Endothelial cell of umbilical vein (primary cell): ENCODE measurements at regions not wholly inside any gene's neighbourhood (a gene's known extent, or its start where the extent isn't known, plus 50 kb on each side); places are given as distances from the start of the nearest gene placed in this dataset.

Experiments used
- BruUV-seq: library from RNA; stranded (reverse); fragments of 400-500 nt; replicated peaks from 2 replicates; lab custom pipeline; 2021; lab: Mats Ljungman, UMichigan
- CTCF ChIA-PET: fragments of 300-600, 350-600 bp; sonication (Branson Sonifier 250); formaldehyde crosslinking; loops from one replicate; lab custom pipeline; 2021; ENCODE audit warnings: antibody characterized with exemption, inconsistent platforms; lab: Charles Lee
- POLR2A ChIA-PET: fragments of 300-600, 350-600 bp; sonication (Branson Sonifier 250); formaldehyde crosslinking; loops from one replicate; lab custom pipeline; 2021; ENCODE audit warnings: antibody characterized with exemption, inconsistent platforms; lab: Charles Lee
- DNase-seq: peaks from one replicate; pipeline ENCODE4 v3.0.0-alpha.2; 2011; ENCODE audit warnings: low read depth, low spot score
- FAIRE-seq: peaks from 2 replicates; lab custom pipeline; 2011; peaks lifted over from hg19 to GRCh38; lab: Jason Lieb, UNC
- H2AFZ ChIP-seq: 2 replicates; pipeline ENCODE4 v1.6.0; 2012; ENCODE audit warnings: low read depth, low read length, control low read depth, inconsistent platforms
- H3K27ac ChIP-seq: 2 replicates; pipeline ENCODE4 v1.5.1; 2011; ENCODE audit warnings: low read depth, mild to moderate bottlenecking, control low read depth, low read length, moderate library complexity; ENCODE audit not compliant: insufficient read depth
- H3K27me3 ChIP-seq, 2 experiments: 2 replicates each; pipeline versions ENCODE4 v1.6.0 to v1.6.1; 2011; ENCODE audit warnings: low read length in 2 of 2, mixed read lengths in 1 of 2; ENCODE audit not compliant: control insufficient read depth in 2 of 2, insufficient read depth in 2 of 2
- H3K36me3 ChIP-seq, 2 experiments: 2 replicates in 1 of 2; 3 replicates in 1 of 2; pipeline ENCODE4 v1.5.1; 2011; ENCODE audit warnings: low read length in 2 of 2, mild to moderate bottlenecking in 1 of 2, moderate library complexity in 1 of 2; ENCODE audit not compliant: control insufficient read depth in 2 of 2, insufficient read depth in 2 of 2; ENCODE audit errors: extremely low read depth in 1 of 2
- H3K4me1 ChIP-seq: 3 replicates; pipeline ENCODE4 v1.5.1; 2011; ENCODE audit warnings: mild to moderate bottlenecking, low read length; ENCODE audit not compliant: control insufficient read depth, insufficient read depth; ENCODE audit errors: extremely low read depth
- H3K4me2 ChIP-seq: 2 replicates; pipeline ENCODE4 v1.6.1; 2011; ENCODE audit warnings: low read length, control low read depth, mixed read lengths; ENCODE audit not compliant: insufficient read depth
- H3K4me3 ChIP-seq, 3 experiments: fragments of 200-600 bp in 1 of 3; sonication (generic), shearing (Covaris generic) in 1 of 3; replicated peaks in 1 of 3; 2 replicates each; pipeline ENCODE4 v1.5.1; 2011 to 2016; ENCODE audit warnings: control low read depth in 3 of 3, low read length in 3 of 3, mild to moderate bottlenecking in 2 of 3, inconsistent platforms in 1 of 3, low read depth in 1 of 3, moderate library complexity in 1 of 3; ENCODE audit not compliant: insufficient read depth in 1 of 3
- H3K79me2 ChIP-seq: 2 replicates; pipeline ENCODE4 v1.6.0; 2012; ENCODE audit warnings: low read length, inconsistent platforms; ENCODE audit not compliant: control insufficient read depth, insufficient read depth
- H3K9ac ChIP-seq: replicated peaks from 2 replicates; pipeline ENCODE3; 2011; ENCODE audit warnings: low read length, control low read depth; ENCODE audit not compliant: insufficient read depth; ENCODE audit errors: extremely low read depth
- H3K9me1 ChIP-seq: replicated peaks from 3 replicates; pipeline ENCODE4 v1.6.0; 2011; ENCODE audit warnings: mild to moderate bottlenecking, low read length; ENCODE audit not compliant: control insufficient read depth, insufficient read depth; ENCODE audit errors: extremely low read depth
- H3K9me3 ChIP-seq: replicated peaks from 2 replicates; pipeline ENCODE4 v1.5.1; 2012; ENCODE audit warnings: low read length, inconsistent platforms; ENCODE audit not compliant: control insufficient read depth, insufficient read depth
- H4K20me1 ChIP-seq: replicated peaks from 2 replicates; pipeline ENCODE3; 2011; ENCODE audit warnings: mild to moderate bottlenecking, low read length; ENCODE audit not compliant: control insufficient read depth, insufficient read depth; ENCODE audit errors: extremely low read depth
- EZH2 ChIP-seq: IDR thresholded peaks from 2 replicates; pipeline ENCODE4 v1.6.1; 2012; ENCODE audit warnings: borderline replicate concordance, low read depth, mild to moderate bottlenecking, moderate library complexity, low read length, inconsistent platforms; ENCODE audit not compliant: severe bottlenecking
- FOS ChIP-seq: IDR thresholded peaks from 2 replicates; pipeline ENCODE4 v1.6.1; 2011; ENCODE audit warnings: mild to moderate bottlenecking, low read length, moderate library complexity, borderline replicate concordance; ENCODE audit not compliant: insufficient read depth
- JUN ChIP-seq: IDR thresholded peaks from 2 replicates; pipeline ENCODE4 v1.6.1; 2011; ENCODE audit warnings: borderline replicate concordance, low read depth; ENCODE audit not compliant: insufficient read length, insufficient read depth
- MAX ChIP-seq: IDR thresholded peaks from 2 replicates; pipeline ENCODE4 v1.6.1; 2011; ENCODE audit not compliant: insufficient read depth, insufficient read length
- MYC ChIP-seq: IDR thresholded peaks from one replicate; pipeline ENCODE4 v1.6.1; 2011; ENCODE audit warnings: mild to moderate bottlenecking, low read depth, low read length
- POLR2A ChIP-seq: IDR thresholded peaks from 2 replicates; pipeline ENCODE4 v1.6.1; 2012; ENCODE audit warnings: low read depth, mild to moderate bottlenecking, control low read depth, low read length
- dilution Hi-C: fragments of 300-500 bp; cut with MboI; formaldehyde crosslinking; loops from one replicate; pipeline ENCODE4 v1.15.0; 2019; ENCODE audit warnings: low sequenced_read_pairs; ENCODE audit not compliant: extremely low pct_ligation_motif_present
- intact Hi-C: fragments of 100-400 bp; cut with micrococcal nuclease; formaldehyde crosslinking; loops from one replicate; pipeline ENCODE4 v1.10.0; 2022
- TF ChIP-seq, protein P1 (sequence below), 2 donors: IDR thresholded peaks; 1 replicate in 1 of 2; 2 replicates in 1 of 2; pipeline ENCODE4 v1.5.1; 2011; ENCODE audit warnings: low read length in 2 of 2, mild to moderate bottlenecking in 2 of 2, moderate library complexity in 2 of 2, control low read depth in 1 of 2, inconsistent platforms in 1 of 2, low read depth in 1 of 2; ENCODE audit not compliant: insufficient read depth in 1 of 2; ENCODE audit errors: extremely low read depth in 1 of 2

GRCh38 chr6:16001158-16001557, 127.7 kb upstream of the MYLIP start:
- H4K20me1 ChIP-seq = no peaks in the 10 kb centered on the region
- intact Hi-C loops = no loop called here
- no peak for DNase-seq
- no peaks in the 10 kb centered on the region for H3K9me3 ChIP-seq
- FAIRE-seq = no peak
- H3K9ac ChIP-seq = no peak overlapping the region
- ChIA-PET CTCF (no interaction called here), POLR2A (no interaction called here)
- H3K27me3 ChIP-seq = no peaks in the 10 kb centered on the region
- no peak overlapping the region for H3K4me3 ChIP-seq
- TF ChIP-seq JUN = no peak
- TF ChIP-seq MAX = no peak
- TF ChIP-seq MYC = no peak
- TF ChIP-seq POLR2A = no peak
- TF ChIP-seq, protein P1, sequence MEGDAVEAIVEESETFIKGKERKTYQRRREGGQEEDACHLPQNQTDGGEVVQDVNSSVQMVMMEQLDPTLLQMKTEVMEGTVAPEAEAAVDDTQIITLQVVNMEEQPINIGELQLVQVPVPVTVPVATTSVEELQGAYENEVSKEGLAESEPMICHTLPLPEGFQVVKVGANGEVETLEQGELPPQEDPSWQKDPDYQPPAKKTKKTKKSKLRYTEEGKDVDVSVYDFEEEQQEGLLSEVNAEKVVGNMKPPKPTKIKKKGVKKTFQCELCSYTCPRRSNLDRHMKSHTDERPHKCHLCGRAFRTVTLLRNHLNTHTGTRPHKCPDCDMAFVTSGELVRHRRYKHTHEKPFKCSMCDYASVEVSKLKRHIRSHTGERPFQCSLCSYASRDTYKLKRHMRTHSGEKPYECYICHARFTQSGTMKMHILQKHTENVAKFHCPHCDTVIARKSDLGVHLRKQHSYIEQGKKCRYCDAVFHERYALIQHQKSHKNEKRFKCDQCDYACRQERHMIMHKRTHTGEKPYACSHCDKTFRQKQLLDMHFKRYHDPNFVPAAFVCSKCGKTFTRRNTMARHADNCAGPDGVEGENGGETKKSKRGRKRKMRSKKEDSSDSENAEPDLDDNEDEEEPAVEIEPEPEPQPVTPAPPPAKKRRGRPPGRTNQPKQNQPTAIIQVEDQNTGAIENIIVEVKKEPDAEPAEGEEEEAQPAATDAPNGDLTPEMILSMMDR (IDR thresholded peaks at IDR 0.05; ENCODE audit: extremely low read depth in 1 of 2, insufficient read depth in 1 of 2, low read depth in 1 of 2, low read length in 2 of 2) = no peak
- no peak for TF ChIP-seq EZH2
- TF ChIP-seq FOS = no peak
- H3K79me2 ChIP-seq = no peaks in the 10 kb centered on the region
- dilution Hi-C loops = no loop called here
- H2AFZ ChIP-seq = no peak overlapping the region
- H3K27ac ChIP-seq = no peak overlapping the region
- H3K4me1 ChIP-seq = peaks cover 17% of the 10 kb centered on the region
- BruUV-seq = no TSS peak
- no peaks in the 10 kb centered on the region for H3K9me1 ChIP-seq
- no peaks in the 10 kb centered on the region for H3K36me3 ChIP-seq
- no peak overlapping the region for H3K4me2 ChIP-seq
